Activated naive CD8-positive, alpha-beta T cell treated with anti-CD3 and anti-CD28 coated beads for 36 hours (primary cell): ENCODE measurements at regions not wholly inside any gene's neighbourhood (a gene's known extent, or its start where the extent isn't known, plus 50 kb on each side); places are given as distances from the start of the nearest gene placed in this dataset.
"Not testable (repeated sequence)": the region's sequence is repeated elsewhere in the genome, so short reads cannot be mapped to it uniquely, and the experiment has no call there.

ENCODE experiments used
- DNase-seq: peaks from one replicate; pipeline ENCODE4 v3.0.0; 2021
- H3K27ac Mint-ChIP-seq: one replicate; pipeline ENCODE4 v1.8.0; 2022; ENCODE audit warnings: mild to moderate bottlenecking, moderate library complexity, mixed read lengths
- H3K27me3 Mint-ChIP-seq: one replicate; pipeline ENCODE4 v1.8.0; 2022; ENCODE audit warnings: mild to moderate bottlenecking, mixed read lengths
- H3K36me3 Mint-ChIP-seq: one replicate; pipeline ENCODE4 v1.8.0; 2021; ENCODE audit warnings: mild to moderate bottlenecking, mixed read lengths
- H3K4me1 Mint-ChIP-seq: one replicate; pipeline ENCODE4 v1.8.0; 2021; ENCODE audit warnings: mixed read lengths
- H3K4me3 Mint-ChIP-seq: one replicate; pipeline ENCODE4 v1.8.0; 2022; ENCODE audit warnings: mild to moderate bottlenecking, moderate library complexity, mixed read lengths
- H3K9me3 Mint-ChIP-seq: one replicate; pipeline ENCODE4 v1.8.0; 2022; ENCODE audit warnings: mixed read lengths

GRCh38 chr9:31023847-31024246 is 1360.6 kb upstream of the ACO1 start:
- H3K9me3 Mint-ChIP-seq, result no peaks in the 10 kb centered on the region
- no peak for DNase-seq
- H3K4me1 Mint-ChIP-seq, result no peaks in the 10 kb centered on the region
- H3K27ac Mint-ChIP-seq, result no peak overlapping the region
- no peaks in the 10 kb centered on the region for H3K27me3 Mint-ChIP-seq
- no peaks in the 10 kb centered on the region for H3K36me3 Mint-ChIP-seq
- no peak overlapping the region for H3K4me3 Mint-ChIP-seq

- Mint-ChIP-seq H3K27me3 (no peaks in the 10 kb centered on the region), H3K9me3 (no peaks in the 10 kb centered on the region), H3K27ac (no peak overlapping the region), H3K4me3 (no peak overlapping the region), H3K4me1 (no peaks in the 10 kb centered on the region), H3K36me3 (no peaks in the 10 kb centered on the region)
- no peak for DNase-seq
Measured at GRCh38 chr9:31027678-31028077, 1356.8 kb upstream of the ACO1 start.

GRCh38 chr9:31028137-31028536 is 1356.3 kb upstream of the ACO1 start:
- Mint-ChIP-seq H3K9me3 (no peaks in the 10 kb centered on the region), H3K4me3 (no peak overlapping the region), H3K4me1 (no peaks in the 10 kb centered on the region), H3K36me3 (no peaks in the 10 kb centered on the region), H3K27me3 (no peaks in the 10 kb centered on the region), H3K27ac (no peak overlapping the region)
- DNase-seq, result no peak

GRCh38 chr9:31030741-31031202 is 1353.7 kb upstream of the ACO1 start:
- no peak overlapping the region for H3K4me3 Mint-ChIP-seq
- H3K27me3 Mint-ChIP-seq, result no peaks in the 10 kb centered on the region
- H3K4me1 Mint-ChIP-seq, result no peaks in the 10 kb centered on the region
- no peaks in the 10 kb centered on the region for H3K9me3 Mint-ChIP-seq
- DNase-seq, result no peak
- no peaks in the 10 kb centered on the region for H3K36me3 Mint-ChIP-seq
- H3K27ac Mint-ChIP-seq, result no peak overlapping the region

- no peaks in the 10 kb centered on the region for H3K27me3 Mint-ChIP-seq
Measured at GRCh38 chr9:31032206-31032605, 1352.2 kb upstream of the ACO1 start.

GRCh38 chr9:31034311-31034710 is 1350.1 kb upstream of the ACO1 start:
- DNase-seq, result no peak
- Mint-ChIP-seq H3K4me1 (no peaks in the 10 kb centered on the region), H3K36me3 (no peaks in the 10 kb centered on the region), H3K9me3 (no peaks in the 10 kb centered on the region), H3K27me3 (no peaks in the 10 kb centered on the region), H3K4me3 (no peak overlapping the region), H3K27ac (no peak overlapping the region)

More at GRCh38 chr9:31032206-31032605, 1352.2 kb upstream of the ACO1 start:
- Mint-ChIP-seq H3K4me1 (no peaks in the 10 kb centered on the region), H3K4me3 (no peak overlapping the region), H3K9me3 (no peaks in the 10 kb centered on the region), H3K27ac (no peak overlapping the region), H3K36me3 (no peaks in the 10 kb centered on the region)
- DNase-seq, result no peak

GRCh38 chr9:31040564-31040963 is 1343.9 kb upstream of the ACO1 start:
- Mint-ChIP-seq H3K27ac (no peak overlapping the region), H3K4me1 (no peaks in the 10 kb centered on the region), H3K36me3 (no peaks in the 10 kb centered on the region), H3K4me3 (no peak overlapping the region), H3K9me3 (no peaks in the 10 kb centered on the region), H3K27me3 (no peaks in the 10 kb centered on the region)
- no peak for DNase-seq

GRCh38 chr9:31045810-31046209 is 1338.6 kb upstream of the ACO1 start:
- no peaks in the 10 kb centered on the region for H3K27me3 Mint-ChIP-seq

GRCh38 chr9:31061592-31061991 is 1322.9 kb upstream of the ACO1 start:
- not testable (repeated sequence) for H3K36me3 Mint-ChIP-seq, H3K9me3 Mint-ChIP-seq

More at GRCh38 chr9:31045810-31046209, 1338.6 kb upstream of the ACO1 start:
- Mint-ChIP-seq H3K4me3 (no peak overlapping the region), H3K27ac (no peak overlapping the region), H3K4me1 (no peaks in the 10 kb centered on the region), H3K9me3 (no peaks in the 10 kb centered on the region), H3K36me3 (no peaks in the 10 kb centered on the region)
- DNase-seq, result no peak

GRCh38 chr9:31065691-31066090 is 1318.8 kb upstream of the ACO1 start:
- H3K36me3 Mint-ChIP-seq, result no peaks in the 10 kb centered on the region
- peaks cover 11% of the 10 kb centered on the region for H3K27me3 Mint-ChIP-seq
- H3K27ac Mint-ChIP-seq, result no peak overlapping the region
- no peak overlapping the region for H3K4me3 Mint-ChIP-seq
- H3K4me1 Mint-ChIP-seq, result no peaks in the 10 kb centered on the region
- DNase-seq, result no peak
- no peaks in the 10 kb centered on the region for H3K9me3 Mint-ChIP-seq

More at GRCh38 chr9:31061592-31061991, 1322.9 kb upstream of the ACO1 start:
- H3K27ac Mint-ChIP-seq, H3K4me3 Mint-ChIP-seq, DNase-seq, H3K4me1 Mint-ChIP-seq: not testable (repeated sequence)
- H3K27me3 Mint-ChIP-seq, result peaks cover 11% of the 10 kb centered on the region

GRCh38 chr9:31067418-31067817 is 1317.0 kb upstream of the ACO1 start:
- H3K27ac Mint-ChIP-seq, result no peak overlapping the region
- H3K4me1 Mint-ChIP-seq, result no peaks in the 10 kb centered on the region
- no peak for DNase-seq
- peaks cover 8% of the 10 kb centered on the region for H3K27me3 Mint-ChIP-seq
- no peaks in the 10 kb centered on the region for H3K9me3 Mint-ChIP-seq
- H3K36me3 Mint-ChIP-seq, result no peaks in the 10 kb centered on the region
- no peak overlapping the region for H3K4me3 Mint-ChIP-seq

GRCh38 chr9:31071606-31072286 is 1312.7 kb upstream of the ACO1 start:
- H3K9me3 Mint-ChIP-seq, result no peaks in the 10 kb centered on the region
- no peaks in the 10 kb centered on the region for H3K4me1 Mint-ChIP-seq
- no peaks in the 10 kb centered on the region for H3K36me3 Mint-ChIP-seq
- no peak overlapping the region for H3K27ac Mint-ChIP-seq
- no peak for DNase-seq
- H3K27me3 Mint-ChIP-seq, result no peaks in the 10 kb centered on the region
- H3K4me3 Mint-ChIP-seq, result no peak overlapping the region

GRCh38 chr9:31078175-31078574 is 1306.3 kb upstream of the ACO1 start:
- no peak for DNase-seq
- Mint-ChIP-seq H3K36me3 (no peaks in the 10 kb centered on the region), H3K4me1 (no peaks in the 10 kb centered on the region), H3K9me3 (no peaks in the 10 kb centered on the region), H3K4me3 (no peak overlapping the region), H3K27me3 (no peaks in the 10 kb centered on the region), H3K27ac (no peak overlapping the region)

GRCh38 chr9:31084350-31084749 is 1300.1 kb upstream of the ACO1 start:
- H3K4me1 Mint-ChIP-seq, result no peaks in the 10 kb centered on the region
- no peaks in the 10 kb centered on the region for H3K27me3 Mint-ChIP-seq
- no peaks in the 10 kb centered on the region for H3K36me3 Mint-ChIP-seq
- H3K27ac Mint-ChIP-seq, result no peak overlapping the region
- H3K9me3 Mint-ChIP-seq, result no peaks in the 10 kb centered on the region
- DNase-seq, result no peak
- no peak overlapping the region for H3K4me3 Mint-ChIP-seq

GRCh38 chr9:31089549-31090221 is 1294.8 kb upstream of the ACO1 start:
- Mint-ChIP-seq H3K27me3 (no peaks in the 10 kb centered on the region), H3K4me3 (no peak overlapping the region), H3K9me3 (no peaks in the 10 kb centered on the region), H3K4me1 (no peaks in the 10 kb centered on the region), H3K27ac (no peak overlapping the region), H3K36me3 (no peaks in the 10 kb centered on the region)
- no peak for DNase-seq

GRCh38 chr9:31100311-31100710 is 1284.1 kb upstream of the ACO1 start:
- Mint-ChIP-seq H3K4me1 (no peaks in the 10 kb centered on the region), H3K27ac (no peak overlapping the region), H3K9me3 (no peaks in the 10 kb centered on the region), H3K4me3 (no peak overlapping the region), H3K27me3 (no peaks in the 10 kb centered on the region), H3K36me3 (no peaks in the 10 kb centered on the region)
- DNase-seq, result no peak
